ENCODE measurements at regions not wholly inside any gene's neighbourhood (a gene's known extent, or its start where the extent isn't known, plus 50 kb on each side); places are given as distances from the start of the nearest gene placed in this dataset.

DNA sequence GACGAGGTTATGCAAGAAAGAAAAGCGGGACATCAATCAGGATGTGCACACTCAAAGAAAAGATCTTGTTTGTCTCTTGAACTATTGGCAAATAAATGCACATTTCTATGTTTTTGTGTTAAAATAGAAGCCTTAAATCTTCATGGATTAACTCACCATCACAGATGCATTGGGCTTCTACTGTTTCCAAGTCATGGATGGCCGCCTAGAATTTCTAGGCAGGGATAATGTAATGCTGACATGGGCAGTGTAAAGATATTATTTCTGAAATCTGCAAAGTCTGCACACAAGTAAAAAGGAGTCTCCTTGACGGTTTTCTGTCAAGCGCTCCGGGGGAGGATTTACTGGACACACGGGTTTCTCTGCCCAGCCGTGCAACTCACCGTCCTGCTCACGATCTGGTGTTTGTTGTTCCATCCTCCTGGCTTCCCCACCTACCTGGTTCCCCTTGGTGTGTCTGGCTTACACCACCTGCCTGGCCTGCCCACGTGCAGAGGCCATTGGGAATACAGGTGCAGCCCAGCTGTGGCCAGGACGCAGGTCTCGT is 103.3 kb upstream of the FZD10 start:
- WGBS (ENCODE audit: low lambda C conversion rate): 56% methylated on average over 13 of the region's 13 CpGs
- CTCF ChIA-PET: interaction anchor here (1.2 kb wide), 1 partner anchor 277 kb away, joined by 4 read pairs; no protein-coding TSS in a partner anchor
- Histone ChIP-seq H2AFZ (ENCODE audit: low read depth) (no peak overlapping the region), H3K36me3 (replicated peaks in 1 of 2; ENCODE audit: control insufficient read depth in 1 of 2, insufficient read depth in 2 of 2, low read length in 1 of 2) (no peaks in the 10 kb centered on the region), H3K9me3 (no peaks in the 10 kb centered on the region), H3K4me2 (no peak overlapping the region), H3K4me3 (ENCODE audit: low read depth in 2 of 2, low read length in 1 of 2) (no peak overlapping the region), H3K79me2 (ENCODE audit: insufficient read depth) (no peaks in the 10 kb centered on the region), H3K4me1 (ENCODE audit: control insufficient read depth in 1 of 2, insufficient read depth in 2 of 2, low read depth in 1 of 2, low read length in 1 of 2) (no peaks in the 10 kb centered on the region), H3F3A (replicated peaks; ENCODE audit: insufficient read depth) (no peaks in the 10 kb centered on the region), H3K27me3 (ENCODE audit: insufficient read depth) (no peaks in the 10 kb centered on the region), H4K20me1 (ENCODE audit: insufficient read depth) (no peaks in the 10 kb centered on the region), H3K9ac (no peak overlapping the region), H3K27ac (ENCODE audit: low read depth in 2 of 2, low read length in 1 of 2) (no peak overlapping the region), H3K9me2 (no peaks in the 10 kb centered on the region)
- POLR2A ChIA-PET: no interaction called here
- no peak for DNase-seq
- TF ChIP-seq, protein P1, sequence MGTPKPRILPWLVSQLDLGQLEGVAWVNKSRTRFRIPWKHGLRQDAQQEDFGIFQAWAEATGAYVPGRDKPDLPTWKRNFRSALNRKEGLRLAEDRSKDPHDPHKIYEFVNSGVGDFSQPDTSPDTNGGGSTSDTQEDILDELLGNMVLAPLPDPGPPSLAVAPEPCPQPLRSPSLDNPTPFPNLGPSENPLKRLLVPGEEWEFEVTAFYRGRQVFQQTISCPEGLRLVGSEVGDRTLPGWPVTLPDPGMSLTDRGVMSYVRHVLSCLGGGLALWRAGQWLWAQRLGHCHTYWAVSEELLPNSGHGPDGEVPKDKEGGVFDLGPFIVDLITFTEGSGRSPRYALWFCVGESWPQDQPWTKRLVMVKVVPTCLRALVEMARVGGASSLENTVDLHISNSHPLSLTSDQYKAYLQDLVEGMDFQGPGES (IDR thresholded peaks at IDR 0.05; ENCODE audit: low read depth, low read length): no peak
- TF ChIP-seq, protein P2, sequence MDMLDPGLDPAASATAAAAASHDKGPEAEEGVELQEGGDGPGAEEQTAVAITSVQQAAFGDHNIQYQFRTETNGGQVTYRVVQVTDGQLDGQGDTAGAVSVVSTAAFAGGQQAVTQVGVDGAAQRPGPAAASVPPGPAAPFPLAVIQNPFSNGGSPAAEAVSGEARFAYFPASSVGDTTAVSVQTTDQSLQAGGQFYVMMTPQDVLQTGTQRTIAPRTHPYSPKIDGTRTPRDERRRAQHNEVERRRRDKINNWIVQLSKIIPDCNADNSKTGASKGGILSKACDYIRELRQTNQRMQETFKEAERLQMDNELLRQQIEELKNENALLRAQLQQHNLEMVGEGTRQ (IDR thresholded peaks at IDR 0.05; ENCODE audit: borderline replicate concordance, low read depth, low read length): no peak
- no peak for TF ChIP-seq SMC3 (IDR thresholded peaks at IDR 0.05; ENCODE audit: low read depth, low read length)
- TF ChIP-seq EZH2phosphoT487 (IDR thresholded peaks at IDR 0.05; ENCODE audit: borderline replicate concordance, low read depth): no peak
- TF ChIP-seq NRF1 (IDR thresholded peaks at IDR 0.05; ENCODE audit: low read depth, low read length): no peak
- no peak for TF ChIP-seq MXI1 (IDR thresholded peaks at IDR 0.05; ENCODE audit: low read depth, low read length)

DNA sequence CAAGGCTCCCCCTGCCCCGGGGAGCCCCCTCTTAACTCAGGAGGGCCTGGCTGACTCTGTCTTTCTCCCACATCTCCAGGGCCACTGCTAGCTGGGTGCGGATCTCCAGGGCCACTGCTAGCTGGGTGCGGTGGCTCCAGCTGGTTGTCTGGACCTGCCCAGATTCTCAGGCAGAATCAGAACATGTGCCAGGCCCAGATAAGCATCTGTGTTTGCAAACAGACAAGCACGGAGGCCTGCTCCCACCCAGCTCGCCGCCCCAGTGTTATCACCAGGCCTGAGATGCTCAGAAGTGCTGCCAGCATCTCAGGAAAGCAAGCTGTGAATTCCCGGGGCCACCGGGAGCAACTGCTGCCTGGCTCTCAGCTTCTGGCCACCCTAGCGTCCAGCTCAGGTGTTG is 98.4 kb upstream of the FZD10 start:
- Histone ChIP-seq H3K79me2 (ENCODE audit: insufficient read depth) (no peaks in the 10 kb centered on the region), H3K9me3 (no peaks in the 10 kb centered on the region), H4K20me1 (ENCODE audit: insufficient read depth) (no peaks in the 10 kb centered on the region), H3K4me3 (ENCODE audit: low read depth in 2 of 2, low read length in 1 of 2) (no peak overlapping the region), H3K4me2 (no peak overlapping the region), H3K4me1 (ENCODE audit: control insufficient read depth in 1 of 2, insufficient read depth in 2 of 2, low read depth in 1 of 2, low read length in 1 of 2) (no peaks in the 10 kb centered on the region), H3K9me2 (no peaks in the 10 kb centered on the region), H3K27me3 (ENCODE audit: insufficient read depth) (no peaks in the 10 kb centered on the region), H3K9ac (no peak overlapping the region), H3K36me3 (replicated peaks in 1 of 2; ENCODE audit: control insufficient read depth in 1 of 2, insufficient read depth in 2 of 2, low read length in 1 of 2) (no peaks in the 10 kb centered on the region), H3K27ac (ENCODE audit: low read depth in 2 of 2, low read length in 1 of 2) (no peak overlapping the region), H2AFZ (ENCODE audit: low read depth) (no peak overlapping the region), H3F3A (replicated peaks; ENCODE audit: insufficient read depth) (no peaks in the 10 kb centered on the region)
- no peak for DNase-seq
- POLR2A ChIA-PET: no interaction called here
- 26% methylated on average over 7 of the region's 9 CpGs for WGBS (ENCODE audit: low lambda C conversion rate)
- CTCF ChIA-PET: interaction anchor here (0.8 to 2.1 kb wide), 6 partner anchors 12 to 272 kb away, joined by 3 to 9 read pairs (median 7); no protein-coding TSS in a partner anchor
- TF ChIP-seq EZH2phosphoT487 (IDR thresholded peaks at IDR 0.05; ENCODE audit: borderline replicate concordance, low read depth): no peak
- TF ChIP-seq TEAD4 (IDR thresholded peaks at IDR 0.05; ENCODE audit: borderline replicate concordance, insufficient read depth): no peak
- TF ChIP-seq, protein P3, sequence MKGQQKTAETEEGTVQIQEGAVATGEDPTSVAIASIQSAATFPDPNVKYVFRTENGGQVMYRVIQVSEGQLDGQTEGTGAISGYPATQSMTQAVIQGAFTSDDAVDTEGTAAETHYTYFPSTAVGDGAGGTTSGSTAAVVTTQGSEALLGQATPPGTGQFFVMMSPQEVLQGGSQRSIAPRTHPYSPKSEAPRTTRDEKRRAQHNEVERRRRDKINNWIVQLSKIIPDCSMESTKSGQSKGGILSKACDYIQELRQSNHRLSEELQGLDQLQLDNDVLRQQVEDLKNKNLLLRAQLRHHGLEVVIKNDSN (IDR thresholded peaks at IDR 0.05; ENCODE audit: borderline replicate concordance, low read depth): no peak

Data from SK-N-SH (cell line).